ENCODE measurements at regions not wholly inside any gene's neighbourhood (a gene's known extent, or its start where the extent isn't known, plus 50 kb on each side); places are given as distances from the start of the nearest gene placed in this dataset.

- H3K27me3 Mint-ChIP-seq = no peaks in the 10 kb centered on the region
- H3K4me3 Mint-ChIP-seq = no peak overlapping the region
- H3K4me1 Mint-ChIP-seq (ENCODE audit: low read depth) = no peaks in the 10 kb centered on the region
- peaks cover 5% of the 10 kb centered on the region for H3K9me3 Mint-ChIP-seq
- H3K27ac Mint-ChIP-seq = no peak overlapping the region
- H3K36me3 Mint-ChIP-seq (ENCODE audit: low read depth) = no peaks in the 10 kb centered on the region
These were observed 210.2 kb upstream of the MKI67 start for GRCh38 chr10:128336401-128336800.

- Mint-ChIP-seq H3K4me1 (ENCODE audit: low read depth) (no peaks in the 10 kb centered on the region), H3K9me3 (peaks cover 5% of the 10 kb centered on the region), H3K27ac (no peak overlapping the region), H3K27me3 (no peaks in the 10 kb centered on the region), H3K4me3 (no peak overlapping the region), H3K36me3 (ENCODE audit: low read depth) (no peaks in the 10 kb centered on the region)
These were observed 211.7 kb upstream of the MKI67 start for GRCh38 chr10:128337860-128338378.

DNA sequence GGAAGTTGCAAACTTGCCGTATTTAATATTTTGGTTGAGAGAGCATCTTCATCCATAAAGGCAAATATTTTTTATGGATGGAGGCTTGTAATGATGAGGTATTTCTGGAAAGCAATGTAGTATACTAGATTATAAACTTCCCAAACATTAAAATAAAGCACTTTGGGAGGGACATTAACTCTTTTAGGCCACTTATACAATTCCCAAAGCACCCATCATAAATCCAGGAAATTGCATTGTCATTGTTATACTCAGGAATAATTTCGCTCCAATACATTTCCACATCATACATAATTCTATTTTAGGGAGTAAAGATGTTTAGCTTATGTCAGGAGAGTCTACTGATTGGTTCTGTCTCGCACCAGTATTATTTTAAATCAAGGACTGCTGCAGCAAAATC lies 212.7 kb upstream of the MKI67 start:
- Mint-ChIP-seq H3K4me3 (no peak overlapping the region), H3K9me3 (no peaks in the 10 kb centered on the region), H3K4me1 (ENCODE audit: low read depth) (no peaks in the 10 kb centered on the region), H3K27ac (no peak overlapping the region), H3K27me3 (no peaks in the 10 kb centered on the region), H3K36me3 (ENCODE audit: low read depth) (no peaks in the 10 kb centered on the region)

DNA sequence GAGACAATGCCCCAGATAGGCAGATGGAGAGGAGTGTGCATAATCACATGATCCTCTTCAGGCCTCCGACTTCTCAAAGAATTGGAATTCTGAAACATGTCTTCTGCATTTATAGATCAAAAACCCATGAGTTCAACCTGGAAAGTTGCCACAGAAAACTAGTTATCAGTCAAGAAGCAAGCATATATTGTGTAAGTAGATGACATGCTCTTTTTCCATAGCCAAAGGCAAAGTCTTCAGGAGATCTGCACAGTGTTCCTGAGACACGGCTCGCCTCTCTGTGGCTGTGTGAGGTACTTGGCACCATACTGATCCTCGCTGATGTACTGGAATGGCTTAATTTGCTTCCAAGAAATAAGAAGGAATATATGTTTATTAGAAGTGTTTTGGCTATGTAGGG lies 213.5 kb upstream of the MKI67 start:
- no peaks in the 10 kb centered on the region for H3K9me3 Mint-ChIP-seq

GRCh38 chr10:128345353-128345752 lies 219.1 kb upstream of the MKI67 start:
- H3K4me3 Mint-ChIP-seq = no peak overlapping the region
- no peaks in the 10 kb centered on the region for H3K27me3 Mint-ChIP-seq
- H3K27ac Mint-ChIP-seq = no peak overlapping the region
- no peaks in the 10 kb centered on the region for H3K4me1 Mint-ChIP-seq (ENCODE audit: low read depth)
- no peaks in the 10 kb centered on the region for H3K9me3 Mint-ChIP-seq
- no peaks in the 10 kb centered on the region for H3K36me3 Mint-ChIP-seq (ENCODE audit: low read depth)

More for the DNA sequence above, 213.5 kb upstream of the MKI67 start:
- Mint-ChIP-seq H3K27me3 (no peaks in the 10 kb centered on the region), H3K36me3 (ENCODE audit: low read depth) (no peaks in the 10 kb centered on the region), H3K27ac (no peak overlapping the region), H3K4me1 (ENCODE audit: low read depth) (no peaks in the 10 kb centered on the region), H3K4me3 (no peak overlapping the region)

- Mint-ChIP-seq H3K4me3 (no peak overlapping the region), H3K4me1 (ENCODE audit: low read depth) (no peaks in the 10 kb centered on the region), H3K27me3 (no peaks in the 10 kb centered on the region), H3K27ac (no peak overlapping the region), H3K36me3 (ENCODE audit: low read depth) (no peaks in the 10 kb centered on the region), H3K9me3 (no peaks in the 10 kb centered on the region)
These were observed 234.6 kb upstream of the MKI67 start for GRCh38 chr10:128360783-128361182.

- Mint-ChIP-seq H3K4me3 (no peak overlapping the region), H3K4me1 (ENCODE audit: low read depth) (no peaks in the 10 kb centered on the region)
These were observed 235.3 kb upstream of the MKI67 start for GRCh38 chr10:128361487-128361886.

GRCh38 chr10:128362514-128362913 lies 236.3 kb upstream of the MKI67 start:
- H3K27ac Mint-ChIP-seq = no peak overlapping the region
- H3K4me3 Mint-ChIP-seq = no peak overlapping the region
- H3K9me3 Mint-ChIP-seq = no peaks in the 10 kb centered on the region
- H3K4me1 Mint-ChIP-seq (ENCODE audit: low read depth) = no peaks in the 10 kb centered on the region
- no peaks in the 10 kb centered on the region for H3K27me3 Mint-ChIP-seq
- no peaks in the 10 kb centered on the region for H3K36me3 Mint-ChIP-seq (ENCODE audit: low read depth)

More at GRCh38 chr10:128361487-128361886, 235.3 kb upstream of the MKI67 start:
- Mint-ChIP-seq H3K9me3 (no peaks in the 10 kb centered on the region), H3K27me3 (no peaks in the 10 kb centered on the region), H3K36me3 (ENCODE audit: low read depth) (no peaks in the 10 kb centered on the region), H3K27ac (no peak overlapping the region)

DNA sequence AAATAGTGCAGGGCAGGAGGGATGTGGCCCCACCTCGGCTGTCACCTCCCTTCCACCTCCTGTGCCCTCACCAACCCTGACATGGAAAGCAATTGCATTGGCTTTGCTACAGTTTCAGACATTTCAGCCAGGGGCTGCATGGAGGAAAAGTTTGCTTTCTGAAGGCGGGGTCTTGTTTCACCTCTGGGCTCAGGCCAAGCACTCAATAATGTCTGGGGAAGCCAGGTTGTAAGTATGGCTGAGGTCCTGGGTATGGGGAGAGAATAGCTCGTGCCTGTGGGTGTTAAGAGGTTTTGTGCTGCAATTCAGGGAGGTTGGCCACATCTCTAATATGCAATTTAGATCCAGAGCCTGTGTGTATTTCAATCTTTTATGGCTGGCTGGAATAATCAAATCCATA lies 238.4 kb upstream of the MKI67 start:
- Mint-ChIP-seq H3K27me3 (no peaks in the 10 kb centered on the region), H3K27ac (no peak overlapping the region)

GRCh38 chr10:128365156-128365725 lies 239.0 kb upstream of the MKI67 start:
- H3K9me3 Mint-ChIP-seq = no peaks in the 10 kb centered on the region
- H3K4me1 Mint-ChIP-seq (ENCODE audit: low read depth) = no peaks in the 10 kb centered on the region
- no peak overlapping the region for H3K4me3 Mint-ChIP-seq
- no peaks in the 10 kb centered on the region for H3K27me3 Mint-ChIP-seq
- H3K27ac Mint-ChIP-seq = no peak overlapping the region
- no peaks in the 10 kb centered on the region for H3K36me3 Mint-ChIP-seq (ENCODE audit: low read depth)

More for the DNA sequence above, 238.4 kb upstream of the MKI67 start:
- Mint-ChIP-seq H3K4me3 (no peak overlapping the region), H3K36me3 (ENCODE audit: low read depth) (no peaks in the 10 kb centered on the region), H3K9me3 (no peaks in the 10 kb centered on the region), H3K4me1 (ENCODE audit: low read depth) (no peaks in the 10 kb centered on the region)

GRCh38 chr10:128367807-128368206 lies 241.6 kb upstream of the MKI67 start:
- H3K4me1 Mint-ChIP-seq (ENCODE audit: low read depth) = no peaks in the 10 kb centered on the region
- no peaks in the 10 kb centered on the region for H3K27me3 Mint-ChIP-seq
- H3K4me3 Mint-ChIP-seq = no peak overlapping the region
- no peak overlapping the region for H3K27ac Mint-ChIP-seq
- no peaks in the 10 kb centered on the region for H3K9me3 Mint-ChIP-seq
- H3K36me3 Mint-ChIP-seq (ENCODE audit: low read depth) = no peaks in the 10 kb centered on the region

- H3K27ac Mint-ChIP-seq = no peak overlapping the region
- no peaks in the 10 kb centered on the region for H3K27me3 Mint-ChIP-seq
- no peaks in the 10 kb centered on the region for H3K4me1 Mint-ChIP-seq (ENCODE audit: low read depth)
- no peak overlapping the region for H3K4me3 Mint-ChIP-seq
- no peaks in the 10 kb centered on the region for H3K9me3 Mint-ChIP-seq
- no peaks in the 10 kb centered on the region for H3K36me3 Mint-ChIP-seq (ENCODE audit: low read depth)
These were observed 243.0 kb upstream of the MKI67 start for GRCh38 chr10:128369101-128369650.

- Mint-ChIP-seq H3K27me3 (peaks cover 9% of the 10 kb centered on the region), H3K27ac (no peak overlapping the region), H3K36me3 (ENCODE audit: low read depth) (no peaks in the 10 kb centered on the region), H3K4me3 (no peak overlapping the region), H3K9me3 (no peaks in the 10 kb centered on the region), H3K4me1 (ENCODE audit: low read depth) (no peaks in the 10 kb centered on the region)
These were observed 247.0 kb upstream of the MKI67 start for GRCh38 chr10:128373071-128373749.

DNA sequence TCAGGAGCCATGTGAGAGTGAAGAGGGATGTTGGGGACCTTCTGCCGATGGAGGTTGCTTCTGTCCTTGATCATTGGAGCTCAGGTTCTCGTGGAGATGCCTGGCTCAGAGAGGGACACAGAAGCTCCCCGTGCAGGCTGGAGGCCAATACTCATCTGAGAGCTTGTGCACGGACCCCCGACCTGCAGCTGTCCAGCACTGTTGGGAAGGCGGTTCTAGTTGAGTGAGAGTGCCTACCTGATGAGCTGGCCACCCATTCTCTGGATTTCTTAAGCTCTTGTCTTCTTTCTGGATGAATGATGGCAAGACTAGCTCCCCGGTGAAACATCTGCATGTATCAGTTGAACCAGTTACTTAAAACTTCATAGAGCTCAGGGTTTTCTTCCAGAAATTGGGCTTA lies 247.6 kb upstream of the MKI67 start:
- no peaks in the 10 kb centered on the region for H3K9me3 Mint-ChIP-seq
- no peak overlapping the region for H3K4me3 Mint-ChIP-seq
- H3K27me3 Mint-ChIP-seq = peaks cover 12% of the 10 kb centered on the region
- H3K27ac Mint-ChIP-seq = no peak overlapping the region
- no peaks in the 10 kb centered on the region for H3K4me1 Mint-ChIP-seq (ENCODE audit: low read depth)
- no peaks in the 10 kb centered on the region for H3K36me3 Mint-ChIP-seq (ENCODE audit: low read depth)

- H3K4me3 Mint-ChIP-seq = no peak overlapping the region
- H3K27ac Mint-ChIP-seq = no peak overlapping the region
- no peaks in the 10 kb centered on the region for H3K36me3 Mint-ChIP-seq (ENCODE audit: low read depth)
- no peaks in the 10 kb centered on the region for H3K9me3 Mint-ChIP-seq
- no peaks in the 10 kb centered on the region for H3K4me1 Mint-ChIP-seq (ENCODE audit: low read depth)
- peaks cover 12% of the 10 kb centered on the region for H3K27me3 Mint-ChIP-seq
These were observed 248.9 kb upstream of the MKI67 start for GRCh38 chr10:128375171-128375570.

Measured in stimulated activated naive CD8-positive, alpha-beta T cell treated with anti-CD3 and anti-CD28 coated beads, Interleukin-15, Interleukin-2, amounts not matched to agents 100 ng/mL and 50 ng/mL, for 24 hours (primary cell).